Common myeloid progenitor, CD34-positive (primary cell): ENCODE measurements at regions not wholly inside any gene's neighbourhood (a gene's known extent, or its start where the extent isn't known, plus 50 kb on each side); places are given as distances from the start of the nearest gene placed in this dataset.
A peak's percentile ranks its signal among the peaks of the same experiment; 100 is the strongest.

Experiments used
- CTCF ChIA-PET: fragments of 350-600 bp; sonication (Branson Sonifier 250); formaldehyde crosslinking; loops from one replicate; lab custom pipeline; 2021; ENCODE audit warnings: antibody characterized with exemption; lab: Charles Lee
- POLR2A ChIA-PET: fragments of 350-600 bp; sonication (Branson Sonifier 250); formaldehyde crosslinking; loops from one replicate; lab custom pipeline; 2021; ENCODE audit warnings: antibody characterized with exemption; lab: Charles Lee
- DNase-seq, 3 donors: peaks; one replicate each; pipeline versions ENCODE4 v3.0.0 to v3.0.0-alpha.2; 2013
- H3K27ac ChIP-seq, 2 experiments: 1 replicate in 1 of 2; 2 replicates in 1 of 2; pipeline ENCODE4 v1.7.0; 2013; ENCODE audit warnings: inconsistent platforms in 2 of 2, low read length in 2 of 2, mild to moderate bottlenecking in 2 of 2, low read depth in 1 of 2, moderate library complexity in 1 of 2; ENCODE audit not compliant: severe bottlenecking in 2 of 2, insufficient read depth in 1 of 2, poor library complexity in 1 of 2
- H3K27me3 ChIP-seq, 5 experiments: replicated peaks in 2 of 5; 1 replicate in 3 of 5; 2 replicates in 2 of 5; pipeline versions ENCODE4 v1.6.1 to v1.7.0; 2013; ENCODE audit warnings: low read length in 4 of 5, mild to moderate bottlenecking in 2 of 5, moderate library complexity in 2 of 5, inconsistent platforms in 1 of 5; ENCODE audit not compliant: insufficient read depth in 5 of 5, control insufficient read depth in 4 of 5
- H3K36me3 ChIP-seq, 4 experiments: 1 replicate in 2 of 4; 2 replicates in 2 of 4; pipeline versions ENCODE4 v1.6.1 to v1.7.0; 2013; ENCODE audit warnings: low read length in 3 of 4, control low read depth in 1 of 4, mild to moderate bottlenecking in 1 of 4; ENCODE audit not compliant: control insufficient read depth in 4 of 4, insufficient read depth in 4 of 4
- H3K4me1 ChIP-seq, 4 experiments: 1 replicate in 3 of 4; 2 replicates in 1 of 4; pipeline versions ENCODE4 v1.6.1 to v1.7.1; 2013; ENCODE audit warnings: low read length in 3 of 4, mild to moderate bottlenecking in 3 of 4, control low read depth in 1 of 4, inconsistent platforms in 1 of 4, moderate library complexity in 1 of 4; ENCODE audit not compliant: control insufficient read depth in 4 of 4, insufficient read depth in 4 of 4; ENCODE audit errors: control extremely low read depth in 1 of 4
- H3K4me3 ChIP-seq, 7 experiments: 1 replicate in 4 of 7; 2 replicates in 3 of 7; pipeline versions ENCODE4 v1.5.1 to v1.7.0; 2013; ENCODE audit warnings: mild to moderate bottlenecking in 7 of 7, low read length in 6 of 7, moderate library complexity in 6 of 7, inconsistent platforms in 2 of 7, low read depth in 2 of 7, control low read depth in 1 of 7; ENCODE audit not compliant: insufficient read depth in 4 of 7, control insufficient read depth in 1 of 7; ENCODE audit errors: extremely low read depth in 1 of 7
- H3K9me3 ChIP-seq, 5 experiments: 1 replicate in 4 of 5; 2 replicates in 1 of 5; pipeline versions ENCODE4 v1.6.1 to v1.7.1; 2013; ENCODE audit warnings: low read length in 4 of 5, mild to moderate bottlenecking in 2 of 5, inconsistent platforms in 1 of 5, low read depth in 1 of 5, moderate library complexity in 1 of 5; ENCODE audit not compliant: control insufficient read depth in 4 of 5, insufficient read depth in 2 of 5; ENCODE audit errors: control extremely low read depth in 1 of 5
- WGBS: methylation state at CpG from one replicate; pipeline ENCODE4 v1.1.5; 2013; ENCODE audit not compliant: insufficient coverage; 5-methylcytosine and 5-hydroxymethylcytosine counted together

DNA sequence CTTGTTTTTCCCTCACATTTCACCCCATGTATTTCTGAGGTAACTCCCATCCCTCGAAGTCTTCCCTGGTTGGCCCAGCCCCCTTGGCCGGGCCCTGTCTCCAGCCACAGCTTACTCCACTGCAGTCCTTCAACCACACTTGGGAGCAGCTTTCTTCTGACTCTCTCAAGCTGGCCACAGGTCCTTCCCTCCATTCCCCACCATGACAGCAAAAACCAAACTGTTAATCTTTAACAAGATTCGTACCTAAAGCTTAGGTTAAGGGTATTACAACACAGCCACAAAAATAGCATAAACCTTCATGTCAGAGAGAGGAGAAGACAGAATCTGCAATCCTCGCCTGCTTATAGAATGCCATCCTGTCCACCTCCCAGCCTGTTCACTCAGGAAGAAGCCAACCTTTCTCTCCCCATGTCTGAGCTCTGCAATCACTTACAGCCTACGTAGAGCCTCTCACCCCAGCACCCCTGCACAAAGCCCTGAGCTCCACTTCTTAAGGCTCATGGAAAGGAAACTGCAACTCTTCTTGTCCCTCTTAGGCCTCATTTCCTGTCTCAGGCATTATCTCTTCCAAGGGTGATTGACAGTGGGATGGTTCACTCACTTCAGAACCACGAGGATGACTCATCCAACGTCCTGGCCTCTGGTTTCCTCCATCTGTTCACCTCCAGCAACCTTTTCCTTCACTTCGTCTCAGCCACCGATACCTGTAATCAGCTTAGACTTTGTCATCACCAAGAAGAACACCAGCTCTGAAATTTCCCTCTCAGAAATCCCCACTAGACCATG, 72.8 kb downstream of the CD2 start:
- ChIA-PET CTCF (interaction anchor here (0.9 to 3.0 kb wide), 8 partner anchors 9 to 104 kb away, joined by 3 to 14 read pairs (median 3); no protein-coding TSS in a partner anchor), POLR2A (no interaction called here)
- no peaks in the 10 kb centered on the region for H3K9me3 ChIP-seq
- peak overlapping the region in 1 of 2 experiments; percentile 80 for H3K27ac ChIP-seq
- 85% methylated on average over 4 of the region's 9 CpGs for WGBS
- peaks cover 0 to 30% (median 23%) of the 10 kb centered on the region in 4 experiments for H3K4me1 ChIP-seq
- no peak overlapping the region for H3K4me3 ChIP-seq
- H3K27me3 ChIP-seq, result no peaks in the 10 kb centered on the region
- DNase-seq, result peak in 2 of 3 donors; percentile 47 to 64
- H3K36me3 ChIP-seq, result no peaks in the 10 kb centered on the region

- WGBS, result 100% methylated on average over 1 of the region's 2 CpGs
- Histone ChIP-seq H3K27me3 (no peaks in the 10 kb centered on the region), H3K9me3 (no peaks in the 10 kb centered on the region), H3K4me1 (peaks cover 2 to 31% (median 24%) of the 10 kb centered on the region in 4 experiments), H3K27ac (no peak overlapping the region), H3K4me3 (no peak overlapping the region), H3K36me3 (no peaks in the 10 kb centered on the region)
- CTCF ChIA-PET, result interaction anchor here (0.9 to 3.0 kb wide), 6 partner anchors 9 to 101 kb away, joined by 3 to 14 read pairs (median 4); no protein-coding TSS in a partner anchor
- POLR2A ChIA-PET, result no interaction called here
- DNase-seq, result no peak
These were observed 73.4 kb downstream of the CD2 start for GRCh38 chr1:116827607-116828105.

DNA sequence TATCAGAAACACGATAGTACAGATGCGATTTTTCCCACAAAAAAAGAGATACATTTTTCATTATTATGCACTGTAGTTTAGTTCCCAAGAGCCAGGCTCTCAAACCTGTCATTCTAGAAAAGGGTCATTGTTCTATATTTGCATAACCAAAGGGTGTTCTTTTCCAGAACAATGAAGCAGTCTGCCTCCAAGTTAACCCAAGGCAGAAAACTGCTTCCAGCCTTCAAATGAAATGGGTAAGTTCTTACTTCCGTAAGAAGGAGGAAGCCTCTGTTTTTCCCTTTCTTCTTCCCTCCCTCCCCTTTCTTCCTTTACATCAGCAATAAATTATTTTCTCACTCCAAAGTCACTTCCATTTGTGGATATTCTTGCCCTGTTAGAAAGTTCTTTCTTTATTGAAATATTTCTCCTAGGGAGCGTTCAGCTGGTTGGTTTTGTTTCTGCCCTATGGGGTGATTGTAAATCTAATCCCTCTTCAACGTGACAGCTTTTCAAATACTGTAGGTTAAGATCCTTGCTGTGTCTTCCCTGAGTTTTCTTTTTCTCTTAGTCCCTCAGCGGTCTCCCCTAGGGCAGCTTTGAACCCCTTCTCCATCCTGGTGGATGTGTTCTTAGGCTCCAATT, 77.3 kb upstream of the PTGFRN start:
- H3K27ac ChIP-seq, result no peak overlapping the region
- H3K4me3 ChIP-seq, result no peak overlapping the region
- peaks cover 0 to 3% (median 0%) of the 10 kb centered on the region in 5 experiments for H3K9me3 ChIP-seq
- no peaks in the 10 kb centered on the region for H3K27me3 ChIP-seq
- 100% methylated on average over 1 of the region's 6 CpGs for WGBS
- H3K36me3 ChIP-seq, result no peaks in the 10 kb centered on the region
- peaks cover 4 to 12% (median 8%) of the 10 kb centered on the region in 4 experiments for H3K4me1 ChIP-seq
- ChIA-PET POLR2A (interaction anchor here (0.7 kb wide), 1 partner anchor 108 kb away, joined by 4 read pairs; no protein-coding TSS in a partner anchor), CTCF (interaction anchor here (2.3 kb wide), 1 partner anchor 14 kb away, joined by 6 read pairs; no protein-coding TSS in a partner anchor)
- no peak for DNase-seq

- Histone ChIP-seq H3K4me3 (no peak overlapping the region), H3K27me3 (no peaks in the 10 kb centered on the region), H3K4me1 (peaks cover 4 to 10% (median 6%) of the 10 kb centered on the region in 4 experiments), H3K36me3 (no peaks in the 10 kb centered on the region), H3K27ac (no peak overlapping the region), H3K9me3 (peaks cover 0 to 3% (median 0%) of the 10 kb centered on the region in 5 experiments)
- peak in 2 of 3 donors; percentile 28 to 53 for DNase-seq
- 67% methylated on average over 3 of the region's 3 CpGs for WGBS
- ChIA-PET POLR2A (interaction anchor here (0.7 kb wide), 1 partner anchor 108 kb away, joined by 4 read pairs; no protein-coding TSS in a partner anchor), CTCF (interaction anchor here (1.2 to 2.3 kb wide), 2 partner anchors 9 to 15 kb away, joined by 3 to 6 read pairs; no protein-coding TSS in a partner anchor)
These were observed 76.7 kb upstream of the PTGFRN start for GRCh38 chr1:116832932-116833578.

GRCh38 chr1:116833718-116834117, 76.0 kb upstream of the PTGFRN start:
- POLR2A ChIA-PET, result no interaction called here
- H3K36me3 ChIP-seq, result no peaks in the 10 kb centered on the region
- DNase-seq, result peak in 2 of 3 donors; percentile 29 to 61
- H3K27ac ChIP-seq, result no peak overlapping the region
- peaks cover 4 to 10% (median 6%) of the 10 kb centered on the region in 4 experiments for H3K4me1 ChIP-seq
- 100% methylated on average over 1 of the region's 1 CpG for WGBS
- CTCF ChIA-PET, result interaction anchor here (1.2 to 2.3 kb wide), 2 partner anchors 9 to 16 kb away, joined by 3 to 6 read pairs; no protein-coding TSS in a partner anchor
- no peak overlapping the region for H3K4me3 ChIP-seq
- H3K9me3 ChIP-seq, result peaks cover 0 to 3% (median 0%) of the 10 kb centered on the region in 5 experiments
- no peaks in the 10 kb centered on the region for H3K27me3 ChIP-seq

- WGBS, result 91% methylated on average over 2 of the region's 2 CpGs
- H3K4me3 ChIP-seq, result no peak overlapping the region
- H3K36me3 ChIP-seq, result no peaks in the 10 kb centered on the region
- DNase-seq, result no peak
- H3K27ac ChIP-seq, result no peak overlapping the region
- ChIA-PET POLR2A (no interaction called here), CTCF (no interaction called here)
- H3K4me1 ChIP-seq, result peaks cover 4 to 10% (median 6%) of the 10 kb centered on the region in 4 experiments
- peaks cover 0 to 3% (median 0%) of the 10 kb centered on the region in 5 experiments for H3K9me3 ChIP-seq
- no peaks in the 10 kb centered on the region for H3K27me3 ChIP-seq
These were observed 75.1 kb upstream of the PTGFRN start for GRCh38 chr1:116834595-116834994.
